Keratinocyte (primary cell): ENCODE measurements at regions not wholly inside any gene's neighbourhood (a gene's known extent, or its start where the extent isn't known, plus 50 kb on each side); places are given as distances from the start of the nearest gene placed in this dataset.

Experiments used
- DNase-seq: peaks from one replicate; pipeline ENCODE4 v3.0.0-alpha.2; 2011; ENCODE audit warnings: low read depth, missing footprints, low spot score
- FAIRE-seq: peaks from 2 replicates; lab custom pipeline; 2011; peaks lifted over from hg19 to GRCh38; lab: Jason Lieb, UNC
- H2AFZ ChIP-seq: 2 replicates; pipeline ENCODE4 v1.6.0; 2012; ENCODE audit warnings: low read length, control low read depth, inconsistent platforms; ENCODE audit not compliant: control insufficient read depth
- H3K27ac ChIP-seq: 2 replicates; pipeline ENCODE4 v1.5.1; 2011; ENCODE audit warnings: low read length; ENCODE audit not compliant: control insufficient read depth, insufficient read depth
- H3K27me3 ChIP-seq: 3 replicates; pipeline ENCODE4 v1.6.0; 2011; ENCODE audit warnings: low read length; ENCODE audit not compliant: control insufficient read depth, insufficient read depth; ENCODE audit errors: extremely low read depth
- H3K36me3 ChIP-seq, 2 experiments: 2 replicates in 1 of 2; 3 replicates in 1 of 2; pipeline ENCODE4 v1.5.1; 2011; ENCODE audit warnings: low read length in 2 of 2, mild to moderate bottlenecking in 1 of 2; ENCODE audit not compliant: control insufficient read depth in 2 of 2, insufficient read depth in 2 of 2; ENCODE audit errors: extremely low read depth in 1 of 2
- H3K4me1 ChIP-seq: 3 replicates; pipeline ENCODE4 v1.5.1; 2011; ENCODE audit warnings: low read length; ENCODE audit not compliant: control insufficient read depth, insufficient read depth; ENCODE audit errors: extremely low read depth
- H3K4me2 ChIP-seq: 3 replicates; pipeline ENCODE4 v1.6.0; 2011; ENCODE audit warnings: low read depth, low read length; ENCODE audit not compliant: control insufficient read depth, insufficient read depth; ENCODE audit errors: extremely low read depth
- H3K4me3 ChIP-seq, 3 experiments: fragments of 200-600 bp in 1 of 3; sonication (generic) in 1 of 3; 2 replicates in 2 of 3; 3 replicates in 1 of 3; pipeline ENCODE4 v1.5.1; 2011 to 2016; ENCODE audit warnings: low read length in 3 of 3, mild to moderate bottlenecking in 3 of 3, control low read depth in 2 of 3, inconsistent platforms in 1 of 3, low read depth in 1 of 3, mixed read lengths in 1 of 3, mixed run types in 1 of 3, moderate library complexity in 1 of 3; ENCODE audit not compliant: control insufficient read depth in 2 of 3, insufficient read depth in 2 of 3; ENCODE audit errors: extremely low read depth in 1 of 3
- H3K79me2 ChIP-seq: 2 replicates; pipeline ENCODE4 v1.6.0; 2012; ENCODE audit warnings: low read length; ENCODE audit not compliant: control insufficient read depth, insufficient read depth
- H3K9ac ChIP-seq: 3 replicates; pipeline ENCODE4 v1.6.0; 2011; ENCODE audit warnings: low read length; ENCODE audit not compliant: control insufficient read depth, insufficient read depth; ENCODE audit errors: extremely low read depth
- H3K9me1 ChIP-seq: 3 replicates; pipeline ENCODE4 v1.6.0; 2011; ENCODE audit warnings: low read length; ENCODE audit not compliant: control insufficient read depth, insufficient read depth; ENCODE audit errors: extremely low read depth
- H3K9me3 ChIP-seq: 2 replicates; pipeline ENCODE4 v1.5.1; 2012; ENCODE audit warnings: low read depth, low read length; ENCODE audit not compliant: control insufficient read depth
- H4K20me1 ChIP-seq: 3 replicates; pipeline ENCODE4 v1.6.0; 2011; ENCODE audit warnings: low read length; ENCODE audit not compliant: control insufficient read depth, insufficient read depth; ENCODE audit errors: extremely low read depth
- CTCF ChIP-seq, 3 experiments: IDR thresholded peaks in 1 of 3; conservative IDR thresholded peaks in 1 of 3; optimal IDR thresholded peaks in 1 of 3; 2 replicates in 2 of 3; 3 replicates in 1 of 3; pipeline versions ENCODE3 to v1.5.1; 2011; ENCODE audit warnings: low read length in 3 of 3, mild to moderate bottlenecking in 3 of 3, moderate library complexity in 2 of 3, control low read depth in 1 of 3, inconsistent platforms in 1 of 3; ENCODE audit not compliant: insufficient read depth in 2 of 3; ENCODE audit errors: extremely low read depth in 1 of 3
- EZH2 ChIP-seq: IDR thresholded peaks from one replicate; pipeline ENCODE4 v1.6.1; 2012; ENCODE audit warnings: inconsistent platforms, mild to moderate bottlenecking, low read length, moderate library complexity
- dilution Hi-C: fragments of 300-500 bp; cut with MboI; formaldehyde crosslinking; loops from one replicate; pipeline ENCODE4 v1.7.0; 2020; ENCODE audit warnings: low sequenced_read_pairs; ENCODE audit not compliant: extremely low pct_ligation_motif_present

GRCh38 chr13:34230271-34230670, 412.3 kb downstream of the RFC3 start:
- Histone ChIP-seq H3K9ac (no peak overlapping the region), H3K36me3 (no peaks in the 10 kb centered on the region), H3K4me2 (no peak overlapping the region), H3K9me3 (no peaks in the 10 kb centered on the region), H3K27ac (no peak overlapping the region), H3K79me2 (no peaks in the 10 kb centered on the region), H3K27me3 (no peaks in the 10 kb centered on the region), H3K4me3 (no peak overlapping the region), H3K4me1 (peaks cover 2% of the 10 kb centered on the region), H2AFZ (no peak overlapping the region), H4K20me1 (no peaks in the 10 kb centered on the region), H3K9me1 (no peaks in the 10 kb centered on the region)
- dilution Hi-C loops: no loop called here
- TF ChIP-seq CTCF (optimal IDR thresholded peaks at IDR 0.05 in 1 of 3, IDR thresholded peaks at IDR 0.05 in 1 of 3, conservative IDR thresholded peaks at IDR 0.05 in 1 of 3; ENCODE audit: extremely low read depth in 1 of 3, insufficient read depth in 2 of 3, low read length in 3 of 3): no peak
- no peak for DNase-seq
- FAIRE-seq: no peak

- dilution Hi-C loops: no loop called here
- FAIRE-seq: no peak
- Histone ChIP-seq H4K20me1 (no peaks in the 10 kb centered on the region), H3K27ac (no peak overlapping the region), H3K27me3 (no peaks in the 10 kb centered on the region), H3K9me3 (no peaks in the 10 kb centered on the region), H3K9ac (no peak overlapping the region), H3K36me3 (no peaks in the 10 kb centered on the region), H3K4me3 (no peak overlapping the region), H3K4me1 (peaks cover 2% of the 10 kb centered on the region), H3K9me1 (no peaks in the 10 kb centered on the region), H2AFZ (no peak overlapping the region), H3K79me2 (no peaks in the 10 kb centered on the region), H3K4me2 (no peak overlapping the region)
- no peak for DNase-seq
- TF ChIP-seq EZH2 (no peak), CTCF (optimal IDR thresholded peaks at IDR 0.05 in 1 of 3, IDR thresholded peaks at IDR 0.05 in 1 of 3, conservative IDR thresholded peaks at IDR 0.05 in 1 of 3; ENCODE audit: extremely low read depth in 1 of 3, insufficient read depth in 2 of 3, low read length in 3 of 3) (no peak)
Observed at GRCh38 chr13:34241332-34241731, 423.4 kb downstream of the RFC3 start.
